Parathyroid adenoma (tissue), 2 donors: ENCODE measurements at regions not wholly inside any gene's neighbourhood (a gene's known extent, or its start where the extent isn't known, plus 50 kb on each side); places are given as distances from the start of the nearest gene placed in this dataset.

Source experiments
- H2AFZ ChIP-seq: fragments of 300-600 bp; sonication (generic); one replicate; pipeline ENCODE4 v1.7.0; 2017; ENCODE audit warnings: antibody characterized with exemption, mild to moderate bottlenecking
- H3K27ac ChIP-seq: fragments of 300-600 bp; sonication (generic); one replicate; pipeline ENCODE4 v1.7.0; 2017
- H3K27me3 ChIP-seq: fragments of 300-600 bp; sonication (generic); one replicate; pipeline ENCODE4 v1.7.0; 2017; ENCODE audit warnings: low read length; ENCODE audit not compliant: control insufficient read depth, insufficient read depth
- H3K36me3 ChIP-seq: fragments of 300-600 bp; sonication (generic); one replicate; pipeline ENCODE4 v1.7.0; 2017; ENCODE audit warnings: low read length; ENCODE audit not compliant: control insufficient read depth, insufficient read depth
- H3K4me1 ChIP-seq: fragments of 300-600 bp; sonication (generic); one replicate; pipeline ENCODE4 v1.7.0; 2017; ENCODE audit warnings: control low read depth
- H3K4me2 ChIP-seq: fragments of 300-600 bp; sonication (generic); one replicate; pipeline ENCODE4 v1.7.0; 2017; ENCODE audit warnings: low read length
- H3K4me3 ChIP-seq: fragments of 300-600 bp; sonication (generic); one replicate; pipeline ENCODE4 v1.7.0; 2017; ENCODE audit warnings: low read depth, low read length
- H3K79me2 ChIP-seq: fragments of 300-600 bp; sonication (generic); one replicate; pipeline ENCODE4 v1.7.0; 2017; ENCODE audit warnings: control low read depth
- H3K9ac ChIP-seq: fragments of 300-600 bp; sonication (generic); one replicate; pipeline ENCODE4 v1.7.0; 2017; ENCODE audit warnings: mild to moderate bottlenecking
- H3K9me3 ChIP-seq: fragments of 300-600 bp; sonication (generic); one replicate; pipeline ENCODE4 v1.7.0; 2017; ENCODE audit warnings: low read length; ENCODE audit not compliant: control insufficient read depth
- TF ChIP-seq, protein P1 (sequence below): fragments of 300-600 bp; sonication (generic); IDR thresholded peaks from one replicate; pipeline ENCODE4 v1.7.0; 2017; ENCODE audit warnings: antibody characterized with exemption, mild to moderate bottlenecking
- donor health status: primary hyperparathyroidism.

GRCh38 chr13:103638706-103639105 is 572.5 kb upstream of the SLC10A2 start:
- Histone ChIP-seq H3K4me1 (no peaks in the 10 kb centered on the region), H3K27ac (no peak overlapping the region), H3K4me2 (no peak overlapping the region), H3K9ac (no peak overlapping the region), H3K27me3 (no peaks in the 10 kb centered on the region), H3K4me3 (no peak overlapping the region), H2AFZ (no peak overlapping the region), H3K36me3 (no peaks in the 10 kb centered on the region), H3K9me3 (no peaks in the 10 kb centered on the region), H3K79me2 (no peaks in the 10 kb centered on the region)
- TF ChIP-seq, protein P1, sequence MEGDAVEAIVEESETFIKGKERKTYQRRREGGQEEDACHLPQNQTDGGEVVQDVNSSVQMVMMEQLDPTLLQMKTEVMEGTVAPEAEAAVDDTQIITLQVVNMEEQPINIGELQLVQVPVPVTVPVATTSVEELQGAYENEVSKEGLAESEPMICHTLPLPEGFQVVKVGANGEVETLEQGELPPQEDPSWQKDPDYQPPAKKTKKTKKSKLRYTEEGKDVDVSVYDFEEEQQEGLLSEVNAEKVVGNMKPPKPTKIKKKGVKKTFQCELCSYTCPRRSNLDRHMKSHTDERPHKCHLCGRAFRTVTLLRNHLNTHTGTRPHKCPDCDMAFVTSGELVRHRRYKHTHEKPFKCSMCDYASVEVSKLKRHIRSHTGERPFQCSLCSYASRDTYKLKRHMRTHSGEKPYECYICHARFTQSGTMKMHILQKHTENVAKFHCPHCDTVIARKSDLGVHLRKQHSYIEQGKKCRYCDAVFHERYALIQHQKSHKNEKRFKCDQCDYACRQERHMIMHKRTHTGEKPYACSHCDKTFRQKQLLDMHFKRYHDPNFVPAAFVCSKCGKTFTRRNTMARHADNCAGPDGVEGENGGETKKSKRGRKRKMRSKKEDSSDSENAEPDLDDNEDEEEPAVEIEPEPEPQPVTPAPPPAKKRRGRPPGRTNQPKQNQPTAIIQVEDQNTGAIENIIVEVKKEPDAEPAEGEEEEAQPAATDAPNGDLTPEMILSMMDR, result no peak

DNA sequence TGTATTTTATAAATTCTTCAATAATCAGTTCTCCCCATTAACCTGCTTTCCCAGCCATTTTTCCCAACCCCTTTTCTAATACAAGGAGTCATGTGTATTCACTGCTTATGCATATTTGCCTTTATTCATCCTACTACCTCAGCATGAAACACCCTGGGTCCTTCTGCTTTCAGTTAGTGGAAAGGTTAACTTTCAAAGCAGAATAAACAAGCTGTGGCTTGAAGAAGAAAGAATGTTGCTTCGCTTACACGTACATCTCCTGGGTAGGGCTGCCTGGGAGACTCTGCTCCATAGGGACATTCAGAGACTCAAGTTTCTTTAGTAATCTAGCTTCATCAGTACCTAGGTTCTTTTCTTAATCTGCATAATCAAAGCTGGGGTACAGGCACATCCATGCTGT is 567.8 kb upstream of the SLC10A2 start:
- no peak overlapping the region for H2AFZ ChIP-seq
- no peaks in the 10 kb centered on the region for H3K9me3 ChIP-seq
- H3K9ac ChIP-seq, result no peak overlapping the region
- H3K4me3 ChIP-seq, result no peak overlapping the region
- H3K36me3 ChIP-seq, result no peaks in the 10 kb centered on the region
- TF ChIP-seq, protein P1, result no peak
- H3K4me1 ChIP-seq, result no peaks in the 10 kb centered on the region
- no peak overlapping the region for H3K27ac ChIP-seq
- no peaks in the 10 kb centered on the region for H3K27me3 ChIP-seq
- no peaks in the 10 kb centered on the region for H3K79me2 ChIP-seq
- H3K4me2 ChIP-seq, result no peak overlapping the region

- Histone ChIP-seq H3K4me2 (no peak overlapping the region), H3K36me3 (no peaks in the 10 kb centered on the region), H3K79me2 (no peaks in the 10 kb centered on the region), H3K9ac (no peak overlapping the region), H3K4me3 (no peak overlapping the region), H3K27me3 (no peaks in the 10 kb centered on the region), H2AFZ (no peak overlapping the region), H3K27ac (no peak overlapping the region), H3K9me3 (no peaks in the 10 kb centered on the region), H3K4me1 (no peaks in the 10 kb centered on the region)
- TF ChIP-seq, protein P1, result no peak
Measured at GRCh38 chr13:103625194-103625593, 559.0 kb upstream of the SLC10A2 start.

DNA sequence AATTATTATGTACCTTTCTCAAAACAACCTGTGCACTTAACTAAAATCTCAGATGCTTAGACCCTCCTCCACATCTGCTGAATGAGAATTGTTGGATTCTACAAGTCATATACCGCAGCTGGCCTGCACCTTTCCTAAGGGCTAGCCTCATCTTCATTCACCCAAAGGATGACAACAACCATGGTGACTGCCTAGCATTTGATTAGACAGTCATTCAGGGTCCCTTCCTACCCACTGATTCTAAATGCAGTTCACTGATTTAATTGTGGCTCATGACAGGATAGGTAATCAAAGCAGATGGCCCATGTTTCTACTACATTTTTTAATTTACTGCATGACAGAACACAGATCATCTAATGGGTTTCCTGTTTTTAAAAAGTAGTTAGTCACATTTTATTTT is 551.9 kb upstream of the SLC10A2 start:
- no peak overlapping the region for H3K27ac ChIP-seq
- no peak overlapping the region for H3K4me3 ChIP-seq
- H3K9ac ChIP-seq, result no peak overlapping the region
- no peaks in the 10 kb centered on the region for H3K27me3 ChIP-seq
- no peaks in the 10 kb centered on the region for H3K79me2 ChIP-seq
- no peaks in the 10 kb centered on the region for H3K36me3 ChIP-seq
- no peaks in the 10 kb centered on the region for H3K9me3 ChIP-seq
- H3K4me2 ChIP-seq, result no peak overlapping the region
- TF ChIP-seq, protein P1, result no peak
- H3K4me1 ChIP-seq, result no peaks in the 10 kb centered on the region
- H2AFZ ChIP-seq, result no peak overlapping the region

GRCh38 chr13:103615771-103616170 is 549.6 kb upstream of the SLC10A2 start:
- Histone ChIP-seq H2AFZ (no peak overlapping the region), H3K79me2 (no peaks in the 10 kb centered on the region), H3K36me3 (no peaks in the 10 kb centered on the region), H3K4me3 (no peak overlapping the region), H3K9me3 (no peaks in the 10 kb centered on the region), H3K27me3 (no peaks in the 10 kb centered on the region), H3K9ac (no peak overlapping the region), H3K4me1 (no peaks in the 10 kb centered on the region), H3K27ac (no peak overlapping the region), H3K4me2 (no peak overlapping the region)
- TF ChIP-seq, protein P1, result no peak
